Activated T-cell treated with anti-CD3 and anti-CD28 coated beads, Interleukin-2, amount 50 U/mL, for 24 hours (primary cell): ENCODE measurements at regions not wholly inside any gene's neighbourhood (a gene's known extent, or its start where the extent isn't known, plus 50 kb on each side); places are given as distances from the start of the nearest gene placed in this dataset.
"Not testable (repeated sequence)": the region's sequence is repeated elsewhere in the genome, so short reads cannot be mapped to it uniquely, and the experiment has no call there.

Experiments used
- DNase-seq: peaks from one replicate; pipeline ENCODE4 v3.0.0-alpha.2; 2020
- H3K27ac Mint-ChIP-seq: 2 replicates; pipeline ENCODE4 v1.8.0; 2020; ENCODE audit warnings: mild to moderate bottlenecking, mixed read lengths
- H3K27me3 Mint-ChIP-seq: 2 replicates; pipeline ENCODE4 v1.8.0; 2020; ENCODE audit warnings: mixed read lengths
- H3K36me3 Mint-ChIP-seq: 2 replicates; pipeline ENCODE4 v1.8.0; 2020; ENCODE audit warnings: low read depth, mixed read lengths
- H3K4me1 Mint-ChIP-seq: 2 replicates; pipeline ENCODE4 v1.8.0; 2020; ENCODE audit warnings: low read depth, mixed read lengths
- H3K4me3 Mint-ChIP-seq: 2 replicates; pipeline ENCODE4 v1.8.0; 2020; ENCODE audit warnings: mild to moderate bottlenecking, moderate library complexity, mixed read lengths
- H3K9me3 Mint-ChIP-seq: 2 replicates; pipeline ENCODE4 v1.8.0; 2020; ENCODE audit warnings: mixed read lengths

- not testable (repeated sequence) for H3K4me3 Mint-ChIP-seq, H3K27me3 Mint-ChIP-seq, H3K27ac Mint-ChIP-seq, DNase-seq, H3K9me3 Mint-ChIP-seq, H3K36me3 Mint-ChIP-seq
- H3K4me1 Mint-ChIP-seq = peaks cover 38% of the 10 kb centered on the region
Observed at GRCh38 chr10:33007731-33008381, 49.8 kb upstream of the ITGB1 start.
